Stimulated activated naive B cell treated with anti-CD40 and anti-IgM and Interleukin-4, amounts not matched to agents 10 μg/mL and 1 μg/mL and 100 μg/mL, for 72 hours (primary cell): ENCODE measurements at regions not wholly inside any gene's neighbourhood (a gene's known extent, or its start where the extent isn't known, plus 50 kb on each side); places are given as distances from the start of the nearest gene placed in this dataset.

Experiments
- ATAC-seq, 2 donors: fragments of 150-1000 bp; cut with Tn5 transposase; replicated peaks; 2 replicates each; pipeline ENCODE4 v1.10.0; 2021; ENCODE audit warnings: moderate library complexity in 1 of 2
- DNase-seq: peaks from one replicate; pipeline ENCODE4 v3.0.0; 2021
- H3K27ac Mint-ChIP-seq: one replicate; pipeline ENCODE4 v1.8.0; 2022; ENCODE audit warnings: mild to moderate bottlenecking, mixed read lengths
- H3K27me3 Mint-ChIP-seq, 2 donors: one replicate each; pipeline ENCODE4 v1.8.0; 2022; ENCODE audit warnings: mixed read lengths in 2 of 2
- H3K36me3 Mint-ChIP-seq, 2 donors: one replicate each; pipeline ENCODE4 v1.8.0; 2022; ENCODE audit warnings: mixed read lengths in 2 of 2, mild to moderate bottlenecking in 1 of 2
- H3K4me1 Mint-ChIP-seq, 2 donors: one replicate each; pipeline ENCODE4 v1.8.0; 2022; ENCODE audit warnings: mixed read lengths in 2 of 2, mild to moderate bottlenecking in 1 of 2
- H3K4me3 Mint-ChIP-seq, 2 donors: one replicate each; pipeline ENCODE4 v1.8.0; 2022; ENCODE audit warnings: mild to moderate bottlenecking in 2 of 2, mixed read lengths in 2 of 2, moderate library complexity in 1 of 2
- H3K9me3 Mint-ChIP-seq, 2 donors: one replicate each; pipeline ENCODE4 v1.8.0; 2022; ENCODE audit warnings: mixed read lengths in 2 of 2, mild to moderate bottlenecking in 1 of 2

GRCh38 chr15:66852064-66852905 is 150.2 kb downstream of the SMAD6 start:
- DNase-seq, result no peak
- ATAC-seq, result no peak
- Mint-ChIP-seq H3K27me3 (peaks cover 14 to 40% of the 10 kb centered on the region in 2 donors), H3K4me1 (peaks cover 3 to 21% of the 10 kb centered on the region in 2 donors), H3K4me3 (no peak overlapping the region), H3K36me3 (no peaks in the 10 kb centered on the region), H3K9me3 (no peaks in the 10 kb centered on the region), H3K27ac (peak overlapping the region; percentile 33)

GRCh38 chr15:66854012-66854965 is 152.3 kb downstream of the SMAD6 start:
- ATAC-seq, result no peak
- no peak overlapping the region for H3K27ac Mint-ChIP-seq
- H3K4me3 Mint-ChIP-seq, result no peak overlapping the region
- H3K4me1 Mint-ChIP-seq, result peaks cover 3 to 21% of the 10 kb centered on the region in 2 donors
- H3K27me3 Mint-ChIP-seq, result peaks cover 14 to 51% of the 10 kb centered on the region in 2 donors
- H3K9me3 Mint-ChIP-seq, result no peaks in the 10 kb centered on the region
- no peak for DNase-seq
- H3K36me3 Mint-ChIP-seq, result no peaks in the 10 kb centered on the region

DNA sequence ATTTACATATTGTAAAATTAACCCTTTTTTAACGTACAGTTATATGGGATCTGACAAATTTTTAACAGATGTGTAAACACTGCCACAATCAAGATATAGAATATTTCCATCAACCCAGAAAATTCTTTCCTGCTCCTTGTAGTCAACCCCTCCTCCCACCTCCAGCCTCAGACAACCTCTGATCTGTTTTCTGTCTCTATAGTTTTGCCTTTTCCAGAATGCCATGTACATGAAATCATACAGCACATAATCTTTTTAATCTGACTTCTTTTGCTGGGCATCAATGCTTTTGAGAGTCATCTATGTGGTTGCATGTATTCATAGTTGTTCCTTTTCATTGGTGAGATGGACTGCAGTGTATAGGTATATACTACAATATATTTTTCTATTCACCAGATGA is 153.0 kb downstream of the SMAD6 start:
- Mint-ChIP-seq H3K36me3 (peaks cover 0 to 1% of the 10 kb centered on the region in 2 donors), H3K27me3 (peaks cover 14 to 58% of the 10 kb centered on the region in 2 donors), H3K9me3 (no peaks in the 10 kb centered on the region), H3K4me1 (peaks cover 3 to 21% of the 10 kb centered on the region in 2 donors), H3K27ac (no peak overlapping the region), H3K4me3 (no peak overlapping the region)
- DNase-seq (no peak), ATAC-seq (no peak)

- Mint-ChIP-seq H3K4me1 (peaks cover 6 to 7% of the 10 kb centered on the region in 2 donors), H3K27me3 (peaks cover 7 to 43% of the 10 kb centered on the region in 2 donors), H3K9me3 (no peaks in the 10 kb centered on the region), H3K4me3 (no peak overlapping the region), H3K27ac (no peak overlapping the region), H3K36me3 (peaks cover 0 to 1% of the 10 kb centered on the region in 2 donors)
- DNase-seq (no peak), ATAC-seq (no peak)
Observed at GRCh38 chr15:66857694-66858093, 155.7 kb downstream of the SMAD6 start.

GRCh38 chr15:66858423-66859207 is 156.6 kb downstream of the SMAD6 start:
- peaks cover 11 to 14% of the 10 kb centered on the region in 2 donors for H3K4me1 Mint-ChIP-seq
- H3K4me3 Mint-ChIP-seq, result no peak overlapping the region
- peaks cover 6 to 41% of the 10 kb centered on the region in 2 donors for H3K27me3 Mint-ChIP-seq
- H3K36me3 Mint-ChIP-seq, result peaks cover 0 to 1% of the 10 kb centered on the region in 2 donors
- DNase-seq, result no peak
- no peak for ATAC-seq
- H3K9me3 Mint-ChIP-seq, result no peaks in the 10 kb centered on the region
- H3K27ac Mint-ChIP-seq, result no peak overlapping the region

DNA sequence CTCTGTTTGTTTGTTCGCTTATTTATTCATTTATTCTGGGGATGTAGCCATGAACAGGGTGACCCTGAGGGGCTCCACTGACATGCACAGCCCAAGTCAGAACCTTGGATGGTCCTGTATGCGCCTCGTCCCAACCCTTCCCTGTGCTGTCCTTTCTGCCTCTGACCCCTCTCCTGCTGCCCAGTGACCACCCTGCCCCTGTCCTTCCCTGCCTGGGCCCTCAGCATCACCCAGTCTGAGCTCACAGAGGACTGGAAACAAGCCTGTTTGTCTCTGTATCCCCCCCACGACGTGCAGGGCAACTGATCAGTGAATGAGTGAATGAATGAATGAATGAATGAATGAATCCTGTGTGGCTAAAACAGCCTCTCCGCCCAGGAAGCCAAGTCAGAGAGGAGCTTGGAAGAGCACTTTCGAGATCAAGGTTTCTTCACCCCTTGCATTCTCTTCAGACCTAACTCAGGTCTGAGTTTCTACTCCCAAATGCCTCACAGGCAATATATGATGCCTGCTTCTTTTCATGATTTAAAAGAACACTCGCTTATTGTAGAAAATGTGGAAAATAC is 157.7 kb downstream of the SMAD6 start:
- Mint-ChIP-seq H3K27ac (no peak overlapping the region), H3K27me3 (peaks cover 0 to 34% of the 10 kb centered on the region in 2 donors), H3K4me3 (no peak overlapping the region), H3K36me3 (peaks cover 0 to 1% of the 10 kb centered on the region in 2 donors), H3K9me3 (no peaks in the 10 kb centered on the region), H3K4me1 (peaks cover 18 to 20% of the 10 kb centered on the region in 2 donors)
- DNase-seq (no peak), ATAC-seq (no peak)

GRCh38 chr15:66860844-66861243 is 158.8 kb downstream of the SMAD6 start:
- Mint-ChIP-seq H3K4me1 (peaks cover 20 to 29% of the 10 kb centered on the region in 2 donors), H3K36me3 (peaks cover 0 to 1% of the 10 kb centered on the region in 2 donors), H3K27me3 (peaks cover 0 to 24% of the 10 kb centered on the region in 2 donors), H3K4me3 (no peak overlapping the region), H3K9me3 (no peaks in the 10 kb centered on the region), H3K27ac (no peak overlapping the region)
- DNase-seq (no peak), ATAC-seq (no peak)

- Mint-ChIP-seq H3K9me3 (peaks cover 0 to 2% of the 10 kb centered on the region in 2 donors), H3K4me1 (peaks cover 26 to 41% of the 10 kb centered on the region in 2 donors), H3K36me3 (peaks cover 0 to 4% of the 10 kb centered on the region in 2 donors), H3K27me3 (peaks cover 0 to 17% of the 10 kb centered on the region in 2 donors), H3K4me3 (no peak overlapping the region), H3K27ac (peak overlapping the region; percentile 15)
- no peak for DNase-seq
- no peak for ATAC-seq
Observed at GRCh38 chr15:66862111-66862939, 160.3 kb downstream of the SMAD6 start.

- Mint-ChIP-seq H3K36me3 (peaks cover 0 to 4% of the 10 kb centered on the region in 2 donors), H3K4me3 (no peak overlapping the region), H3K27me3 (peaks cover 0 to 12% of the 10 kb centered on the region in 2 donors), H3K4me1 (peaks cover 26 to 46% of the 10 kb centered on the region in 2 donors), H3K9me3 (peaks cover 0 to 2% of the 10 kb centered on the region in 2 donors), H3K27ac (peak overlapping the region; percentile 15)
- DNase-seq (peak; percentile 81), ATAC-seq (peak; percentile 71 to 79)
Observed at GRCh38 chr15:66862940-66863335, 160.9 kb downstream of the SMAD6 start.

GRCh38 chr15:66863390-66864085 is 161.5 kb downstream of the SMAD6 start:
- no peak for DNase-seq
- peaks cover 0 to 4% of the 10 kb centered on the region in 2 donors for H3K36me3 Mint-ChIP-seq
- H3K4me3 Mint-ChIP-seq, result no peak overlapping the region
- peaks cover 0 to 2% of the 10 kb centered on the region in 2 donors for H3K9me3 Mint-ChIP-seq
- peaks cover 0 to 9% of the 10 kb centered on the region in 2 donors for H3K27me3 Mint-ChIP-seq
- H3K27ac Mint-ChIP-seq, result peak overlapping the region; percentile 38
- H3K4me1 Mint-ChIP-seq, result peaks cover 26 to 46% of the 10 kb centered on the region in 2 donors
- no peak for ATAC-seq

GRCh38 chr15:66864086-66864830 is 162.2 kb downstream of the SMAD6 start:
- ATAC-seq (no peak), DNase-seq (no peak)
- Mint-ChIP-seq H3K36me3 (peaks cover 0 to 4% of the 10 kb centered on the region in 2 donors), H3K4me1 (peaks cover 26 to 46% of the 10 kb centered on the region in 2 donors), H3K9me3 (peaks cover 0 to 2% of the 10 kb centered on the region in 2 donors), H3K4me3 (no peak overlapping the region), H3K27ac (peak overlapping the region; percentile 48), H3K27me3 (peaks cover 0 to 6% of the 10 kb centered on the region in 2 donors)

GRCh38 chr15:66864871-66865281 is 162.8 kb downstream of the SMAD6 start:
- peak overlapping the region; percentile 48 for H3K27ac Mint-ChIP-seq
- H3K9me3 Mint-ChIP-seq, result peaks cover 0 to 2% of the 10 kb centered on the region in 2 donors
- H3K4me1 Mint-ChIP-seq, result peaks cover 26 to 46% of the 10 kb centered on the region in 2 donors
- H3K27me3 Mint-ChIP-seq, result peaks cover 0 to under 1% of the 10 kb centered on the region in 2 donors
- DNase-seq (no peak), ATAC-seq (no peak)
- peaks cover 0 to 2% of the 10 kb centered on the region in 2 donors for H3K36me3 Mint-ChIP-seq
- no peak overlapping the region for H3K4me3 Mint-ChIP-seq
